BJ (cell line): ENCODE measurements at regions not wholly inside any gene's neighbourhood (a gene's known extent, or its start where the extent isn't known, plus 50 kb on each side); places are given as distances from the start of the nearest gene placed in this dataset.
A peak's percentile ranks its signal among the peaks of the same experiment; 100 is the strongest.

Source experiments
- CTCF ChIA-PET: fragments of 350-600 bp; formaldehyde crosslinking; extraction: SDS; loops from one replicate; lab custom pipeline; 2021; ENCODE audit warnings: antibody characterized with exemption, inconsistent platforms; lab: Yijun Ruan, JAX
- POLR2A ChIA-PET: fragments of 300-600 bp; sonication (Branson Sonifier 250); formaldehyde crosslinking; extraction: SDS; loops from one replicate; lab custom pipeline; 2021; ENCODE audit warnings: antibody characterized with exemption; lab: Charles Lee
- DNase-seq: peaks from one replicate; pipeline ENCODE4 v3.0.0-alpha.2; 2011; ENCODE audit warnings: low read depth
- H3K27me3 ChIP-seq: 2 replicates; pipeline ENCODE4 v1.6.0; 2011; ENCODE audit warnings: low read length; ENCODE audit not compliant: control insufficient read depth, insufficient read depth
- H3K36me3 ChIP-seq: 2 replicates; pipeline ENCODE4 v1.5.1; 2011; ENCODE audit warnings: low read length; ENCODE audit not compliant: control insufficient read depth, insufficient read depth
- H3K4me3 ChIP-seq: 2 replicates; pipeline ENCODE4 v1.5.1; 2011; ENCODE audit warnings: low read depth, mild to moderate bottlenecking, control low read depth, low read length
- TF ChIP-seq, protein P1 (sequence below): IDR thresholded peaks from 2 replicates; pipeline ENCODE4 v1.5.1; 2011; ENCODE audit warnings: low read depth, mild to moderate bottlenecking, control low read depth, inconsistent platforms, low read length, moderate library complexity; ENCODE audit not compliant: insufficient read depth

DNA sequence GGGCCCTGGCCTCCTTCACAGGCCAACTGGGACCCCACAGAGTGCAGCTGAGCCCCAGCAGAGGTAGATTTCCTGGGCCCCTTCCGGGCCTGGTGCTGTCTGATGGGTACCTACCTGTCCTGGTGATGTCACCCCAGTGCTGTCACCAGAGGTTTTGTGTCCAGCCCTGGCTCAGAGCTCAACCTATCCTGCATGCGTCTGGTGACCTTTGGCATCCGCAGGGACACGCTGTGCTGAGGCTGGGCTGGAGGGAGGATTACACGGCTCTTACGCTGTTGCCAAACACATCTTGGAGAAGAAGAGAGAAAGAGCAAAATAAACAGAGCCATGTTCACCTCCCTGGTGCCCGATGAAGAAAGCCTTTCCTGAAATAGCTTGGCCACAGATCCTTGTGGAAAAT lies 70.6 kb upstream of the MED9 start:
- ChIA-PET CTCF (interaction anchor here (0.9 kb wide), 1 partner anchor 51 kb away, joined by 3 read pairs; no protein-coding TSS in a partner anchor), POLR2A (no interaction called here)
- Histone ChIP-seq H3K36me3 (no peaks in the 10 kb centered on the region), H3K27me3 (no peaks in the 10 kb centered on the region), H3K4me3 (no peak overlapping the region)
- DNase-seq = no peak
- TF ChIP-seq, protein P1, sequence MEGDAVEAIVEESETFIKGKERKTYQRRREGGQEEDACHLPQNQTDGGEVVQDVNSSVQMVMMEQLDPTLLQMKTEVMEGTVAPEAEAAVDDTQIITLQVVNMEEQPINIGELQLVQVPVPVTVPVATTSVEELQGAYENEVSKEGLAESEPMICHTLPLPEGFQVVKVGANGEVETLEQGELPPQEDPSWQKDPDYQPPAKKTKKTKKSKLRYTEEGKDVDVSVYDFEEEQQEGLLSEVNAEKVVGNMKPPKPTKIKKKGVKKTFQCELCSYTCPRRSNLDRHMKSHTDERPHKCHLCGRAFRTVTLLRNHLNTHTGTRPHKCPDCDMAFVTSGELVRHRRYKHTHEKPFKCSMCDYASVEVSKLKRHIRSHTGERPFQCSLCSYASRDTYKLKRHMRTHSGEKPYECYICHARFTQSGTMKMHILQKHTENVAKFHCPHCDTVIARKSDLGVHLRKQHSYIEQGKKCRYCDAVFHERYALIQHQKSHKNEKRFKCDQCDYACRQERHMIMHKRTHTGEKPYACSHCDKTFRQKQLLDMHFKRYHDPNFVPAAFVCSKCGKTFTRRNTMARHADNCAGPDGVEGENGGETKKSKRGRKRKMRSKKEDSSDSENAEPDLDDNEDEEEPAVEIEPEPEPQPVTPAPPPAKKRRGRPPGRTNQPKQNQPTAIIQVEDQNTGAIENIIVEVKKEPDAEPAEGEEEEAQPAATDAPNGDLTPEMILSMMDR = no peak

- Histone ChIP-seq H3K36me3 (no peaks in the 10 kb centered on the region), H3K4me3 (no peak overlapping the region), H3K27me3 (no peaks in the 10 kb centered on the region)
- TF ChIP-seq, protein P1 = no peak
- ChIA-PET CTCF (interaction anchor here (0.7 kb wide), 1 partner anchor 52 kb away, joined by 5 read pairs; no protein-coding TSS in a partner anchor), POLR2A (no interaction called here)
- no peak for DNase-seq
Observed at GRCh38 chr17:17408236-17408794, 68.5 kb upstream of the MED9 start.

GRCh38 chr17:17410357-17410756 lies 66.4 kb upstream of the MED9 start:
- no peaks in the 10 kb centered on the region for H3K36me3 ChIP-seq
- TF ChIP-seq, protein P1 = no peak
- no peak overlapping the region for H3K4me3 ChIP-seq
- no peak for DNase-seq
- CTCF ChIA-PET = interaction anchor here (0.5 to 2.4 kb wide), 4 partner anchors 9 to 1040 kb away, joined by 3 to 7 read pairs (median 4); no protein-coding TSS in a partner anchor
- POLR2A ChIA-PET = no interaction called here
- H3K27me3 ChIP-seq = no peaks in the 10 kb centered on the region

DNA sequence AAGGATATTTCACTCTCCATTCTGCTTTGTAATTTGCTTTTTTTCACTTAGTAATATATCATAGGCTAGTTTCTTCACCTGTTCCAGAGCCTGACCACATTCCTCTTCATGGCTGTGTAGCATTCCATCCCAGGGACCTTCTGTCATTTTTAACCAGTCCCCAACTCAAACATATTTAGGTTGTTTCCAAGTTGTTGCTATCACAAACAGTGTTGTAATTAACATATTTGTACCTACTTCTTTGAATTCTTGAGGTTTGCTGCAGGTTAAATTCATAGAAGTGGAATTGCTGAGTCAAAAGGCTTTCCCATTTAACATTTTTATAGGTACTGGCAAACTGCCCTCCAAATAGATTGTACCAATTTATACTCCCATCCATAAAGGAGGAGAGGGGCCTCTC lies 65.1 kb upstream of the MED9 start:
- Histone ChIP-seq H3K27me3 (no peaks in the 10 kb centered on the region), H3K4me3 (no peak overlapping the region), H3K36me3 (no peaks in the 10 kb centered on the region)
- POLR2A ChIA-PET = no interaction called here
- peak; percentile 35 for DNase-seq
- CTCF ChIA-PET = interaction anchor here (0.7 kb wide), 1 partner anchor 25 kb away, joined by 3 read pairs; no protein-coding TSS in a partner anchor
- TF ChIP-seq, protein P1 = no peak

- CTCF ChIA-PET = interaction anchor here (0.8 kb wide), 1 partner anchor 56 kb away, joined by 3 read pairs; no protein-coding TSS in a partner anchor
- peak; percentile 46 for DNase-seq
- TF ChIP-seq, protein P1 = no peak
- H3K27me3 ChIP-seq = no peaks in the 10 kb centered on the region
- POLR2A ChIA-PET = no interaction called here
- no peaks in the 10 kb centered on the region for H3K36me3 ChIP-seq
- H3K4me3 ChIP-seq = no peak overlapping the region
Observed at GRCh38 chr17:17412326-17412725, 64.5 kb upstream of the MED9 start.
